Panc1 (cell line): ENCODE measurements at regions not wholly inside any gene's neighbourhood (a gene's known extent, or its start where the extent isn't known, plus 50 kb on each side); places are given as distances from the start of the nearest gene placed in this dataset.

ENCODE experiments used
- ATAC-seq: fragments of 200-7000 bp; cut with Tn5 transposase; 2 replicates; pipeline ENCODE4 v1.9.1; 2020; ENCODE audit warnings: mild to moderate bottlenecking, moderate library complexity
- BruUV-seq: library from RNA; stranded (reverse); fragments of 400-500 nt; replicated peaks from 2 replicates; lab custom pipeline; 2021; lab: Mats Ljungman, UMichigan
- CTCF ChIA-PET: fragments of 300-600 bp; sonication (Branson Sonifier 250); formaldehyde crosslinking; loops from one replicate; lab custom pipeline; 2022; ENCODE audit warnings: antibody characterized with exemption; lab: Charles Lee
- POLR2A ChIA-PET: fragments of 300-600 bp; sonication (Branson Sonifier 250); formaldehyde crosslinking; loops from one replicate; lab custom pipeline; 2022; ENCODE audit warnings: antibody characterized with exemption; lab: Charles Lee
- DNase-seq: peaks from one replicate; pipeline ENCODE4 v3.0.0-alpha.2; 2010; ENCODE audit warnings: low read depth, low spot score
- H3K27ac ChIP-seq: 2 replicates; pipeline ENCODE4 v1.5.1; 2011; ENCODE audit warnings: mild to moderate bottlenecking, low read length, inconsistent platforms
- H3K27me3 ChIP-seq: fragments of 200-500 bp; sonication (Bioruptor generic); 2 replicates; pipeline ENCODE4 v1.6.0; 2014; ENCODE audit warnings: low read length, inconsistent platforms; ENCODE audit not compliant: control insufficient read depth, insufficient read depth
- H3K36me3 ChIP-seq: fragments of 200-500 bp; sonication (Bioruptor generic); 2 replicates; pipeline ENCODE4 v1.5.1; 2014; ENCODE audit warnings: inconsistent platforms, mild to moderate bottlenecking, low read length, moderate library complexity; ENCODE audit not compliant: control insufficient read depth, insufficient read depth
- H3K4me1 ChIP-seq: 2 replicates; pipeline ENCODE4 v1.5.1; 2011; ENCODE audit warnings: inconsistent platforms, mild to moderate bottlenecking, low read length, moderate library complexity; ENCODE audit not compliant: control insufficient read depth, insufficient read depth
- H3K4me3 ChIP-seq, 2 experiments: 2 replicates each; pipeline ENCODE4 v1.5.1; 2011 to 2012; ENCODE audit warnings: low read depth in 2 of 2, low read length in 2 of 2, mild to moderate bottlenecking in 2 of 2, inconsistent platforms in 1 of 2, moderate library complexity in 1 of 2
- H3K9me3 ChIP-seq: fragments of 200-500 bp; sonication (Bioruptor generic); 2 replicates; pipeline ENCODE4 v1.5.1; 2014; ENCODE audit warnings: low read depth, mild to moderate bottlenecking, inconsistent platforms, low read length, moderate library complexity; ENCODE audit not compliant: control insufficient read depth, insufficient read depth
- POLR2AphosphoS5 ChIP-seq: IDR thresholded peaks from 2 replicates; pipeline ENCODE4 v1.6.1; 2012; ENCODE audit warnings: mild to moderate bottlenecking, low read depth, low read length, moderate library complexity
- REST ChIP-seq, 2 experiments: IDR thresholded peaks; 2 replicates each; pipeline ENCODE4 v1.6.1; 2011 to 2012; ENCODE audit warnings: low read depth in 2 of 2, control low read depth in 1 of 2, low read length in 1 of 2, mild to moderate bottlenecking in 1 of 2, moderate library complexity in 1 of 2; ENCODE audit not compliant: insufficient read depth in 1 of 2
- SIN3A ChIP-seq: IDR thresholded peaks from 2 replicates; pipeline ENCODE4 v1.6.1; 2012; ENCODE audit warnings: low read depth, mild to moderate bottlenecking, low read length, moderate library complexity, borderline replicate concordance; ENCODE audit not compliant: insufficient read depth
- TCF7L2 ChIP-seq: IDR thresholded peaks from 2 replicates; pipeline ENCODE4 v1.6.1; 2011; ENCODE audit warnings: mild to moderate bottlenecking, low read depth, low read length, inconsistent platforms
- in situ Hi-C: cut with HindIII; loops from 2 replicates; pipeline ENCODE4 v1.10.0; 2016; ENCODE audit warnings: low sequenced_read_pairs, low pct_unique_long_range_greater_than_20kb
- intact Hi-C: fragments of 100-400 bp; cut with micrococcal nuclease; formaldehyde crosslinking; loops from one replicate; pipeline ENCODE4 v1.10.0; 2022; ENCODE audit not compliant: unreplicated experiment
- TF ChIP-seq, protein P1 (sequence below): fragments of 450-650 bp; IDR thresholded peaks from 2 replicates; pipeline ENCODE4 v1.5.1; 2017; ENCODE audit warnings: mild to moderate bottlenecking

- H3K36me3 ChIP-seq, result no peaks in the 10 kb centered on the region
- no peak overlapping the region for H3K27ac ChIP-seq
- intact Hi-C loops, result no loop called here
- H3K27me3 ChIP-seq, result no peaks in the 10 kb centered on the region
- in situ Hi-C loops, result no loop called here
- BruUV-seq, result no TSS peak
- no peak overlapping the region for H3K4me3 ChIP-seq
- no peaks in the 10 kb centered on the region for H3K4me1 ChIP-seq
- H3K9me3 ChIP-seq, result no peaks in the 10 kb centered on the region
- DNase-seq (no peak), ATAC-seq (no peak)
- TF ChIP-seq TCF7L2 (no peak), REST (IDR thresholded peaks at IDR 0.05; ENCODE audit: insufficient read depth in 1 of 2, low read depth in 2 of 2, low read length in 1 of 2) (no peak), POLR2AphosphoS5 (no peak)
- TF ChIP-seq, protein P1, sequence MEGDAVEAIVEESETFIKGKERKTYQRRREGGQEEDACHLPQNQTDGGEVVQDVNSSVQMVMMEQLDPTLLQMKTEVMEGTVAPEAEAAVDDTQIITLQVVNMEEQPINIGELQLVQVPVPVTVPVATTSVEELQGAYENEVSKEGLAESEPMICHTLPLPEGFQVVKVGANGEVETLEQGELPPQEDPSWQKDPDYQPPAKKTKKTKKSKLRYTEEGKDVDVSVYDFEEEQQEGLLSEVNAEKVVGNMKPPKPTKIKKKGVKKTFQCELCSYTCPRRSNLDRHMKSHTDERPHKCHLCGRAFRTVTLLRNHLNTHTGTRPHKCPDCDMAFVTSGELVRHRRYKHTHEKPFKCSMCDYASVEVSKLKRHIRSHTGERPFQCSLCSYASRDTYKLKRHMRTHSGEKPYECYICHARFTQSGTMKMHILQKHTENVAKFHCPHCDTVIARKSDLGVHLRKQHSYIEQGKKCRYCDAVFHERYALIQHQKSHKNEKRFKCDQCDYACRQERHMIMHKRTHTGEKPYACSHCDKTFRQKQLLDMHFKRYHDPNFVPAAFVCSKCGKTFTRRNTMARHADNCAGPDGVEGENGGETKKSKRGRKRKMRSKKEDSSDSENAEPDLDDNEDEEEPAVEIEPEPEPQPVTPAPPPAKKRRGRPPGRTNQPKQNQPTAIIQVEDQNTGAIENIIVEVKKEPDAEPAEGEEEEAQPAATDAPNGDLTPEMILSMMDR, result no peak
- ChIA-PET CTCF (no interaction called here), POLR2A (no interaction called here)
Measured at GRCh38 chr7:32259931-32260596, 189.9 kb upstream of the PDE1C start.

- TF ChIP-seq SIN3A (no peak), POLR2AphosphoS5 (no peak), TCF7L2 (no peak), REST (IDR thresholded peaks at IDR 0.05; ENCODE audit: insufficient read depth in 1 of 2, low read depth in 2 of 2, low read length in 1 of 2) (no peak)
- TF ChIP-seq, protein P1, result no peak
- ATAC-seq, result no peak
- Histone ChIP-seq H3K4me1 (no peaks in the 10 kb centered on the region), H3K4me3 (no peak overlapping the region), H3K36me3 (no peaks in the 10 kb centered on the region), H3K9me3 (no peaks in the 10 kb centered on the region), H3K27ac (no peak overlapping the region), H3K27me3 (no peaks in the 10 kb centered on the region)
- POLR2A ChIA-PET, result no interaction called here
- in situ Hi-C loops, result no loop called here
- no peak for DNase-seq
- intact Hi-C loops, result no loop called here
- no TSS peak for BruUV-seq
- CTCF ChIA-PET, result no interaction called here
Measured at GRCh38 chr7:32258265-32258664, 188.1 kb upstream of the PDE1C start.
